ENCODE measurements at regions not wholly inside any gene's neighbourhood (a gene's known extent, or its start where the extent isn't known, plus 50 kb on each side); places are given as distances from the start of the nearest gene placed in this dataset.

GRCh38 chr11:39434466-39434865, 2025.0 kb downstream of the LRRC4C start:
- Histone ChIP-seq H3K27me3 (replicated peaks in 1 of 2; ENCODE audit: control insufficient read depth in 2 of 2, extremely low read depth in 1 of 2, insufficient read depth in 2 of 2, low read length in 1 of 2) (no peaks in the 10 kb centered on the region), H3K27ac (ENCODE audit: low read length) (no peak overlapping the region), H3K36me3 (ENCODE audit: control insufficient read depth in 2 of 2, extremely low read depth in 1 of 2, insufficient read depth in 1 of 2, low read length in 1 of 2) (no peaks in the 10 kb centered on the region), H3K9me3 (no peaks in the 10 kb centered on the region), H3K4me3 (ENCODE audit: control insufficient read depth in 1 of 2, extremely low read depth in 1 of 2, low read length in 1 of 2) (no peak overlapping the region), H3K4me1 (ENCODE audit: control insufficient read depth in 1 of 2, extremely low read depth in 1 of 2, insufficient read depth in 2 of 2, low read length in 2 of 2) (no peaks in the 10 kb centered on the region)
- Mint-ChIP-seq H3K27ac (no peak overlapping the region), H3K4me3 (no peak overlapping the region), H3K27me3 (no peaks in the 10 kb centered on the region), H3K4me1 (no peaks in the 10 kb centered on the region), H3K36me3 (no peaks in the 10 kb centered on the region), H3K9me3 (peaks cover 0 to 6% (median 0%) of the 10 kb centered on the region in 3 donors)
- WGBS (ENCODE audit: insufficient coverage) = no CpG with 5 or more reads among the region's 1 CpG
- ATAC-seq (replicated peaks in 1 of 4) = no peak
- ChIA-PET POLR2A (no interaction called here), CTCF (no interaction called here)
- DNase-seq = no peak

GRCh38 chr11:39432929-39433328, 2026.5 kb downstream of the LRRC4C start:
- no peak overlapping the region for H3K27ac Mint-ChIP-seq
- H3K36me3 ChIP-seq (ENCODE audit: control insufficient read depth in 2 of 2, extremely low read depth in 1 of 2, insufficient read depth in 1 of 2, low read length in 1 of 2) = no peaks in the 10 kb centered on the region
- H3K4me1 ChIP-seq (ENCODE audit: control insufficient read depth in 1 of 2, extremely low read depth in 1 of 2, insufficient read depth in 2 of 2, low read length in 2 of 2) = no peaks in the 10 kb centered on the region
- no CpG with 5 or more reads among the region's 1 CpG for WGBS (ENCODE audit: insufficient coverage)
- no peak overlapping the region for H3K4me3 ChIP-seq (ENCODE audit: control insufficient read depth in 1 of 2, extremely low read depth in 1 of 2, low read length in 1 of 2)
- ChIA-PET CTCF (interaction anchor here in 1 of 2 donors (0.6 kb wide), 1 partner anchor 9 kb away, joined by 4 read pairs; no protein-coding TSS in a partner anchor), POLR2A (no interaction called here)
- H3K4me3 Mint-ChIP-seq = no peak overlapping the region
- H3K27me3 ChIP-seq (replicated peaks in 1 of 2; ENCODE audit: control insufficient read depth in 2 of 2, extremely low read depth in 1 of 2, insufficient read depth in 2 of 2, low read length in 1 of 2) = no peaks in the 10 kb centered on the region
- H3K27me3 Mint-ChIP-seq = no peaks in the 10 kb centered on the region
- H3K27ac ChIP-seq (ENCODE audit: low read length) = no peak overlapping the region
- ATAC-seq (replicated peaks in 1 of 4) (no peak), DNase-seq (no peak)
- peaks cover 2% of the 10 kb centered on the region for H3K9me3 ChIP-seq
- no peaks in the 10 kb centered on the region for H3K4me1 Mint-ChIP-seq
- no peaks in the 10 kb centered on the region for H3K9me3 Mint-ChIP-seq
- no peaks in the 10 kb centered on the region for H3K36me3 Mint-ChIP-seq

DNA sequence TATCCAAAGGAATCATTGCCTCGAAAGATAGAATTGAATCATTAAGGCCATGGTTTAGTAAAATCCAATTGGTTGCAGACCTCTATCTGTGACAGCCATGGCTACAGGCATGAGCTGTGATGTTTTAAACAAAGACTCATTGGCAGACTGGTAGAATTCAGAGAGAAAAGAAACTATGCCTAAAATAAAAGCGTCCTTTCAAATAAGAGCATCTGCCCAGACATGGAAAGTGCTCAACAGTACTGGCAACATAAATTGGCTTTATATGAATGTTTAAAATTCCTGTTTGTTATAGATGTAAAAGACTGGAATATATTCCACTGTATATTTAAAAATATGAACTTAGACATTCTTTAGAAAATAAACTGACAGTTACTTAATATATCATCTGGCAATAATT, 2034.2 kb downstream of the LRRC4C start:
- no peaks in the 10 kb centered on the region for H3K27me3 Mint-ChIP-seq
- ATAC-seq (replicated peaks in 1 of 4) (no peak), DNase-seq (no peak)
- POLR2A ChIA-PET = no interaction called here
- Histone ChIP-seq H3K27ac (ENCODE audit: low read length) (no peak overlapping the region), H3K9me3 (peaks cover 2% of the 10 kb centered on the region), H3K36me3 (ENCODE audit: control insufficient read depth in 2 of 2, extremely low read depth in 1 of 2, insufficient read depth in 1 of 2, low read length in 1 of 2) (no peaks in the 10 kb centered on the region), H3K27me3 (replicated peaks in 1 of 2; ENCODE audit: control insufficient read depth in 2 of 2, extremely low read depth in 1 of 2, insufficient read depth in 2 of 2, low read length in 1 of 2) (no peaks in the 10 kb centered on the region), H3K4me1 (ENCODE audit: control insufficient read depth in 1 of 2, extremely low read depth in 1 of 2, insufficient read depth in 2 of 2, low read length in 2 of 2) (no peaks in the 10 kb centered on the region), H3K4me3 (ENCODE audit: control insufficient read depth in 1 of 2, extremely low read depth in 1 of 2, low read length in 1 of 2) (no peak overlapping the region)
- WGBS (ENCODE audit: insufficient coverage) = no CpG with 5 or more reads among the region's 2 CpGs
- H3K4me1 Mint-ChIP-seq = no peaks in the 10 kb centered on the region
- H3K9me3 Mint-ChIP-seq = peaks cover 3 to 8% (median 5%) of the 10 kb centered on the region in 3 donors
- CTCF ChIA-PET = no interaction called here
- no peak overlapping the region for H3K4me3 Mint-ChIP-seq
- no peaks in the 10 kb centered on the region for H3K36me3 Mint-ChIP-seq
- H3K27ac Mint-ChIP-seq = no peak overlapping the region

DNA sequence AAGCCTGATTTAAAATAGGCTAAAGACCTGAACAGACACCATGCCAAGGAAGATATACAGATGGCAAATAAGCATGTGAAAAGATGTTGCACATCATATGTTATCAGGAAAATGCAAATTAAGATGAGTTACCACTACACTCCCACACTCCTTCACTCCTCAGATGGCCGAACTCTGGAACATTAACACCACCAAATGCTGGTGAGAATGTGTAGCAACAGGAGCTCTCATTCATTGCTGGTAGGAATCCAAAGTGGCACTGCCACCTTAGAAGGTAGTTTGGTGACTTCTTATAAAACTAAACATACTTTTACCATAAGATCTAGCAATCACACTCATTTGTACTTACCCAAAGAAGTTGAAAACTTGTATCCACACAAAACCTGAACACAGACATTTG, 2047.3 kb downstream of the LRRC4C start:
- no peaks in the 10 kb centered on the region for H3K36me3 Mint-ChIP-seq
- H3K27me3 Mint-ChIP-seq = no peaks in the 10 kb centered on the region
- no peaks in the 10 kb centered on the region for H3K4me1 Mint-ChIP-seq
- ATAC-seq (replicated peaks in 1 of 4) (no peak), DNase-seq (no peak)
- Histone ChIP-seq H3K36me3 (ENCODE audit: control insufficient read depth in 2 of 2, extremely low read depth in 1 of 2, insufficient read depth in 1 of 2, low read length in 1 of 2) (no peaks in the 10 kb centered on the region), H3K9me3 (no peaks in the 10 kb centered on the region), H3K27me3 (replicated peaks in 1 of 2; ENCODE audit: control insufficient read depth in 2 of 2, extremely low read depth in 1 of 2, insufficient read depth in 2 of 2, low read length in 1 of 2) (no peaks in the 10 kb centered on the region), H3K27ac (ENCODE audit: low read length) (no peak overlapping the region), H3K4me3 (ENCODE audit: control insufficient read depth in 1 of 2, extremely low read depth in 1 of 2, low read length in 1 of 2) (no peak overlapping the region), H3K4me1 (ENCODE audit: control insufficient read depth in 1 of 2, extremely low read depth in 1 of 2, insufficient read depth in 2 of 2, low read length in 2 of 2) (no peaks in the 10 kb centered on the region)
- WGBS (ENCODE audit: insufficient coverage) = no CpG with 5 or more reads among the region's 1 CpG
- ChIA-PET CTCF (no interaction called here), POLR2A (no interaction called here)
- H3K4me3 Mint-ChIP-seq = no peak overlapping the region
- no peak overlapping the region for H3K27ac Mint-ChIP-seq
- peaks cover 5 to 21% (median 11%) of the 10 kb centered on the region in 3 donors for H3K9me3 Mint-ChIP-seq

DNA sequence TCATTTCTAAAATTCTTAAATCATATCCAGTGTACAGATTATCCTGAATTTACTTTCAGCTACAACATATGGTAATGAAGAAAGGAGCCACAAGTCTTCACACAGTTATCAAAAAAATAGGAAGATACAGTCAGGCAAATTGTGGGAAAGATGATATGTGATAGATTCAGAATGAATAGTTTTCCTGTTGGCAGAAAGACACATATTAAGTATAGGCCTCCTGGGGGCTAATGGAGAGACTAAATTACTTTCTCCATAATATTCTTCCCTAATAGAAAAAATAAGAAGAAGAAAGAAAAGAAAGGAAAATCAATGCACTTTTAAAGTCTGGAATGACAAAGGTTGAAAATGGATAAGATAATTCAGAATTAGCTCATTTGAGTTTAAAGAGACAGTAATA, 2073.5 kb downstream of the LRRC4C start:
- Mint-ChIP-seq H3K4me1 (peaks cover 0 to 2% (median 0%) of the 10 kb centered on the region in 3 donors), H3K27ac (no peak overlapping the region), H3K27me3 (peaks cover 0 to 3% of the 10 kb centered on the region in 2 donors), H3K4me3 (no peak overlapping the region), H3K36me3 (no peaks in the 10 kb centered on the region), H3K9me3 (peaks cover 6 to 8% (median 6%) of the 10 kb centered on the region in 3 donors)
- H3K4me1 ChIP-seq (ENCODE audit: control insufficient read depth in 1 of 2, extremely low read depth in 1 of 2, insufficient read depth in 2 of 2, low read length in 2 of 2) = no peaks in the 10 kb centered on the region
- DNase-seq (no peak), ATAC-seq (replicated peaks in 1 of 4) (no peak)
- POLR2A ChIA-PET = no interaction called here
- no peak overlapping the region for H3K27ac ChIP-seq (ENCODE audit: low read length)
- H3K36me3 ChIP-seq (ENCODE audit: control insufficient read depth in 2 of 2, extremely low read depth in 1 of 2, insufficient read depth in 1 of 2, low read length in 1 of 2) = no peaks in the 10 kb centered on the region
- H3K9me3 ChIP-seq = no peaks in the 10 kb centered on the region
- H3K27me3 ChIP-seq (replicated peaks in 1 of 2; ENCODE audit: control insufficient read depth in 2 of 2, extremely low read depth in 1 of 2, insufficient read depth in 2 of 2, low read length in 1 of 2) = no peaks in the 10 kb centered on the region
- CTCF ChIA-PET = no interaction called here
- no peak overlapping the region for H3K4me3 ChIP-seq (ENCODE audit: control insufficient read depth in 1 of 2, extremely low read depth in 1 of 2, low read length in 1 of 2)

DNA sequence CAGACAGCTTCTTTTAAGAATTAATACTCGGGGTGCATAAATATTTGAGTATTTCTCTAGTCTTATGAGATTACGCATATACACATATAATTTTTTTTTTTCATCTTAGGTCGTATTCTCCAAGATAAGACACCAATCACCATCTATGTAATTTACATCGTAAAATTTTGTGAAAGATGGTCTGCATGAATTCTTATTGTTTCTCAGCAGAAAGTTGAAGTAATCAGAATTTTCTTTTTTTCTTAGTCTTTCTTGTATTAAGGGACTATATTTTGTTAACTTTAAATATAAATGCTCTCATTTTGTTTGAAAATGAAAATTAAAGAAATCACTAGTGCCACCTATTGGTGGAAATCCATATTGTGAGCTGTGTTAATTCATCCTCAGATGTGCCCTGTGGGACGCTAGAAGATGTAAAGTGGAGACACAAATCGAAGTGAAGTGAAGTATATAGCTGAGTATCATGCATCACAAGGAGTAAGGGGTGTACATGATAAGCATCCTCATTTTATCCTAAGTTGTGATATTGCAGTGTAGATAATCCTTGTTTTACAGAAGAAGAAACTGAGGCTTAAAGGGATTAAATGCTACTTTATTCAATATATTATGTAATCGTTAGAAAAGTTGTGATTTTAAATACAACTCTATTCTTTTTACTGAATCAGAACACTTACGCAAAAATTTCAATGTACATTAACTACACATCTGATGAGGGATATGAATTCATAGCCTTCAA, 2084.3 kb downstream of the LRRC4C start:
- ATAC-seq (replicated peaks in 1 of 4) = peak in 1 of 4 experiments; percentile 47
- Mint-ChIP-seq H3K4me3 (no peak overlapping the region), H3K4me1 (peaks cover 23 to 27% (median 26%) of the 10 kb centered on the region in 3 donors), H3K36me3 (no peaks in the 10 kb centered on the region), H3K27ac (no peak overlapping the region), H3K27me3 (peaks cover 0 to 4% of the 10 kb centered on the region in 2 donors), H3K9me3 (no peaks in the 10 kb centered on the region)
- Histone ChIP-seq H3K9me3 (no peaks in the 10 kb centered on the region), H3K36me3 (ENCODE audit: control insufficient read depth in 2 of 2, extremely low read depth in 1 of 2, insufficient read depth in 1 of 2, low read length in 1 of 2) (no peaks in the 10 kb centered on the region), H3K27ac (ENCODE audit: low read length) (no peak overlapping the region), H3K4me1 (ENCODE audit: control insufficient read depth in 1 of 2, extremely low read depth in 1 of 2, insufficient read depth in 2 of 2, low read length in 2 of 2) (peaks cover 0 to 4% of the 10 kb centered on the region in 2 experiments), H3K27me3 (replicated peaks in 1 of 2; ENCODE audit: control insufficient read depth in 2 of 2, extremely low read depth in 1 of 2, insufficient read depth in 2 of 2, low read length in 1 of 2) (no peaks in the 10 kb centered on the region), H3K4me3 (ENCODE audit: control insufficient read depth in 1 of 2, extremely low read depth in 1 of 2, low read length in 1 of 2) (no peak overlapping the region)
- peak in 2 of 35 experiments; percentile 2 to 56 for DNase-seq
- CTCF ChIA-PET = interaction anchor here (0.6 to 1.4 kb wide), 5 partner anchors 10 to 1939 kb away, joined by 3 to 7 read pairs (median 4); no protein-coding TSS in a partner anchor
- WGBS (ENCODE audit: insufficient coverage) = 20% methylated on average over 1 of the region's 8 CpGs
- POLR2A ChIA-PET = no interaction called here

All from T-cell (primary cell).